Activated CD8-positive, alpha-beta memory T cell treated with anti-CD3 and anti-CD28 coated beads for 36 hours (primary cell): ENCODE measurements at regions not wholly inside any gene's neighbourhood (a gene's known extent, or its start where the extent isn't known, plus 50 kb on each side); places are given as distances from the start of the nearest gene placed in this dataset.

ENCODE experiments used
- CTCF ChIA-PET: fragments of 350-600 bp; sonication (Branson Sonifier 250); formaldehyde crosslinking; loops from one replicate; lab custom pipeline; 2021; ENCODE audit warnings: antibody characterized with exemption; lab: Charles Lee
- POLR2A ChIA-PET: fragments of 350-600 bp; sonication (Branson Sonifier 250); formaldehyde crosslinking; loops from one replicate; lab custom pipeline; 2021; ENCODE audit warnings: antibody characterized with exemption; lab: Charles Lee

GRCh38 chr18:11339188-11339775, 189.9 kb upstream of the PIEZO2 start:
- POLR2A ChIA-PET = no interaction called here
- CTCF ChIA-PET = no interaction called here

DNA sequence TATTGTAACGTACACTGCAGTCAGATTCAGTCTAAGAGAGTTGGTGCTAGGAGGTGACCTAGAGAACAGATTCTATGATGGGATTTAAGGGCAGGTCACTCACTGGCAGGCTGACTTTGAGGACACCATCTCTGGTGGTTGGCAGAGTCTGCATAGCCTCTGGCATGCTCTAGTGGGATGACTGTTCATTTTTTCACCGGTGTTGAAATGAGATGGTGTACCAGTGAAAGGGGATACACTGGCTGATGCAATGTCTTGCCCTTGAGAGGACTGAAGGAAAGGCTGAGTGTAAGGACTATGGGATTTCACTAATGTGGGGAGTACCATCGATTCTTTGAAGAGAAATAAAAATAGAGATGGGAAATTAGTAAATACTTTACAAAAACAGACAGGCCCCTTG, 186.9 kb upstream of the PIEZO2 start:
- POLR2A ChIA-PET = no interaction called here
- CTCF ChIA-PET = no interaction called here

- ChIA-PET CTCF (no interaction called here), POLR2A (no interaction called here)
Observed at GRCh38 chr18:11327391-11328009, 178.1 kb upstream of the PIEZO2 start.

DNA sequence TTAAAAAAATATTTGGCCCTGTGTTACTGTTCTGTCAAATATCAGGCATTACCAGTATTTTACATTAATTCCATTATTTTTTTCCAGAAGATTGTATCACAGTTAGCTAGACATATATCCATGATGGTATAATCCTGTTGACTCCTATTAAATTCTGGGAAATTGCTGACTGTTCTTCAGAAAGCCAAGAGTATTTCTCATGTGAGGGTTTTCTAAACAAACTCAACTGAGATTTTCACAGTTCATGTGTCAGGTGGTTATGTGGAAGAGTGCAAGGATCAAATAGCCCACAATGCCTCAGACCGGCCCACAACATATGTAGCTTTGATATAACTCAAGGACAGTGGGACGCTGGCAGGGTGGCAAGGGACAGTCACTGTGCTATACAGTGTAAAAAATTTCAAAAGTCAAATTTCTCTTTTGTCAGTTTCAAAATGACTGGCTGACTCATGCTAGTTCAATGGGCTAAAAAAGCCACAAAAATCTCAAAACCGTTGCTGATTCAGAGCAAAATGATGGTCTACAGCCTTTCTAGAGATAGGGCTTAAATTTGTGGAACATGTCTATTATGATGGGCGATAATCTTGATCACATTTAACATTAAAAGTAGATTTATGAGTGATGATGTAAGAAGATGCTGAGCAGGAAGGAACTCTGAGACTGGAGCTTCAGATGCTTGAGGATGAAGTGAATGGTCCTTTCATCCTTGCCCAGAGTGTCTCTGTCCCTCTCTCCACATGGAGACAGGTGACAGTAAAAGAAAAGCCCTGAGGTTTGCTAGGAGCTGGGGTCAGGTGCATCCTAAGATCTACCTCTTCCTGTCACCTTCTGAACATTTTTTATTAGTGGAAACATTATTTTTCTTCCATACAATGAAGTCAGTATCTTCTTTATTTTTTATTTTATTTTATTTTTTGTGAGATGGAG, 175.8 kb upstream of the PIEZO2 start:
- CTCF ChIA-PET = no interaction called here
- POLR2A ChIA-PET = no interaction called here

DNA sequence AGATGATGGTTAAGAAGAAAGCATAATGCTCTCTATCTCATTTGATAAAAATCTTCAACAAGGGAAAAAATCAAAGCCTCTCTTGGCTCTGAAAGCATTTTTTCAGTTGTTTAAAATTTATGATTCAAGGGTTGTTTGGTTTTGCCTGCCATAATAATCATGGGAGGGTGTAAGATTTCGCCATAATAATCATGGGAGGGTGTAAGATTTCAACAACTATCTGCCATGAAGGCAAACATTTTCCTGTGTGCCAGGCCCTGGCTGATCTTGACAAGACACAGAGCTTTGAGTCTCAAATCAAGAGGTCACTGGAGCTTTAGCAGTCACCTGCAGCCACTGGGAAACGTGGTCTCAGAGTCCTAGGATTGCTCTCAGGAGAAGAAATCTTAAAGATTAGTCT, 175.1 kb upstream of the PIEZO2 start:
- POLR2A ChIA-PET = no interaction called here

DNA sequence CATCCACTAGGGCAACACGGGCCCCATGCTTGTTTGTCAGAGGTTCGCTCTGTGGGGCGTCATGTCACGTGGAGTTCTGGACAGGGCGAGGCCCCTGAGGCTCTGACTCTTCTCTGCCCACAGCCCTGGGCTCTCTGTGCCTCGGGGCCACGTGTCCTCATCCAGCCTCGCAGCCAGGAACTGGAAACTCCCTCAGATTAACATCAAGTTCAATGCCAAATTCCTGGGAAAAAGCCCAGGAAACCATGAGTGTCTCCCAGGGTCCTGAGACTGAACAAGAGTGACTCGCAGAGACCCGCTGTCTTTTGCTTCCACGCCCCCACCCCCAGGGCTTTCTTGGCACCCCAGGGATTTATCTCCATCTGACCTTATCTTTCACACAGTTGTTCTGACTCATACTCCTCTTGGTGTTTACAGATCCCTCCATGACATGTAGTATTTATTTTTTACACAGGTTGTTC, 174.0 kb upstream of the PIEZO2 start:
- ChIA-PET POLR2A (no interaction called here), CTCF (no interaction called here)

More for the DNA sequence above, 175.1 kb upstream of the PIEZO2 start:
- CTCF ChIA-PET = no interaction called here

GRCh38 chr18:11322716-11323115, 173.3 kb upstream of the PIEZO2 start:
- CTCF ChIA-PET = no interaction called here

DNA sequence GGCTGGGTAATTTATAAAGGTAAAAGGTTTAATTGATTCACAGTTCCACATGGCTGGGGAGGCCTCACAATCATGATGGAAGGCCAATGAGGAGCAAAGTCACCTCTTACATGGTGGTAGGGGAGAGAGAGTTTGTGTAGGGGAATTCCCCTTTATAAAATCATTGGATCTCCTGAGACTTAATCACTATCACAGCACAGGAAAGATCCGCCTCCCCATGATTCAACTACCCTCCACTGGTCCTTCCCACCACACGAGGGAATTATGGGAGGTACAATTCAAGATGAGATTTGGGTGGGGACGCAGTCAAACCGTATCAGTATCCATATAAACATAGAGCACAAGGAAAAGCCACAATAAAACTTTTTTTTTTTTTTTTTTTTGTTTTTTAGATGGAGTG, 172.6 kb upstream of the PIEZO2 start:
- POLR2A ChIA-PET = no interaction called here
- CTCF ChIA-PET = no interaction called here

More at GRCh38 chr18:11322716-11323115, 173.3 kb upstream of the PIEZO2 start:
- POLR2A ChIA-PET = no interaction called here

DNA sequence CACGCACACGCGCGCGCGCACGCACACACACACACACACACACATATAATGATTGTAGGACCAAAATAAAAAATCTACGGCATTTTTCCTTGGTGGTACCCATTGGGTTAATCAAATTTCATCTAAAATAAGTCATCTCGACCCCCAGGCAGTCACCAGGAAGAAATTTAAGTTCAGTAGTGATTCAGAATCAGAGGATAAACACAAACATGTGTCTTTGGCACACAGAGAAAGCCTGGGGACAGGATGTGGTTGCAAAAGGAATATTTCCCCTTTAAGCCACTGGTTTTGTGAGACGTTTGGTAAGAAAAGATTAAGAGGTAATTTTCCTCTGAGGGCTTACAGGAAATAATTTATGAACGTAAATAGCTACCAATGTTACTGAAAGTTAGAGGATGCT, 171.6 kb upstream of the PIEZO2 start:
- ChIA-PET CTCF (no interaction called here), POLR2A (no interaction called here)

DNA sequence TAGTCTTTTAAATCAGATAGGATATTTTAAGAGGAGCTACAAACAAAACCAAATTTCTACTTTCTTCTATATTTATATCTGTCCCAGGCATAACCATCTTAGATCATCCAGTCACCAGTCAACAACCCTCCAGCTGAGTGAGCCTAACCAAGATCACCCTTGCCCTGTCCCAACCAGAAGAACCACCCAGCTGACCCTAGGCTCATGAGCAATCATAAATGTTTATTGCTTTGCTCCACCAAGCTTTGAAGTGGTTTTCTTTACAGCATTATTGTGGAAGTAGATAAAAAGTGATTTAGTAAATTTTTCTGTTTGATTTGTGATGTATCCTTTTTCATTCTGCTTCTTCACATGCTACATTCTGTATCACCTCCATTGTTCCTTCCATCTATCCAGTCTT, 167.2 kb upstream of the PIEZO2 start:
- ChIA-PET CTCF (no interaction called here), POLR2A (no interaction called here)

- ChIA-PET POLR2A (no interaction called here), CTCF (interaction anchor here (1.2 to 1.3 kb wide), 2 partner anchors 208 to 243 kb away, joined by 3 read pairs; no protein-coding TSS in a partner anchor)
Observed at GRCh38 chr18:11310476-11311086, 161.2 kb upstream of the PIEZO2 start.

DNA sequence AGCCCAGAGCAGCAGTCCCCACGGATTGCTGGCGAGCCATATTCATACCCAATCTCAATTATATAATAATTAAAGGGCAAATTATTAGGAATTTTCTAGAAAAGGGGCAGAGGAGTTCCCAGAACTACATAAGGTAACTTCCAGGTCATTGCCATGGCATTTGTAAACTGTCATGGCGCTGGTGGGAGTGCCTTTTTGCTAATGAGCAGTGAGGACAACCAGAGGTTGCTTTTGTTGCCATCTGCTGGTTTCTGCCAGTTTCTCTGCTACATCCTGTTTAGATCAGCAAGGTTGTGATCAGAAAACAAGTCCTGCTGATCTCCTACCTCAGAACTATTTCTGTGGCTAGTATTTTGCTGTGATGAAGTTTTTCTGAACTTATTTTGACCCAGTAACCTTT, 159.8 kb upstream of the PIEZO2 start:
- POLR2A ChIA-PET = no interaction called here
- CTCF ChIA-PET = no interaction called here

DNA sequence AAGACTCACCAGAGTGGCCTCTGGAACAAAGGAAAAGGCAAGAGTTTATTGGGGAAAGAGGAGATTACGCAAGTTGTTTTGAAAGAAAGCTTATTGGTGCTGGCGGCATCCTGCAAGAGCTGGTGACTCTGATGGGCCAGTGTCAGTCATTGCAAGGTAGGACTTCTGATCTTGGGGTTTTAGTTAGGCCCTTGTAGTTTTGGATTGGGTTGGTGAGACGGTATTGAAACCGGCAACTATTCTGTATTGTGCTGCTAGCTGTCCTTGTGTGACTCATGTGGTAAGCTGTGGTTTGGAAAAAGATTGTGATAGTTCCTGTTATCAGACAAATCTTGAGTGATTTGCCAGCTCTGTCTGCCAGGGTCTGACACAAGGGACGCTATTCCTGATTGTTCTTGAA, 159.1 kb upstream of the PIEZO2 start:
- CTCF ChIA-PET = interaction anchor here (0.8 kb wide), 1 partner anchor 248 kb away, joined by 3 read pairs; no protein-coding TSS in a partner anchor

GRCh38 chr18:11307716-11308115, 158.3 kb upstream of the PIEZO2 start:
- ChIA-PET POLR2A (no interaction called here), CTCF (interaction anchor here (0.8 kb wide), 1 partner anchor 248 kb away, joined by 3 read pairs; no protein-coding TSS in a partner anchor)

More for the DNA sequence above, 159.1 kb upstream of the PIEZO2 start:
- POLR2A ChIA-PET = no interaction called here

GRCh38 chr18:11305507-11305906, 156.1 kb upstream of the PIEZO2 start:
- ChIA-PET CTCF (no interaction called here), POLR2A (interaction anchor here (0.6 kb wide), 1 partner anchor 12 kb away, joined by 4 read pairs; no protein-coding TSS in a partner anchor)

DNA sequence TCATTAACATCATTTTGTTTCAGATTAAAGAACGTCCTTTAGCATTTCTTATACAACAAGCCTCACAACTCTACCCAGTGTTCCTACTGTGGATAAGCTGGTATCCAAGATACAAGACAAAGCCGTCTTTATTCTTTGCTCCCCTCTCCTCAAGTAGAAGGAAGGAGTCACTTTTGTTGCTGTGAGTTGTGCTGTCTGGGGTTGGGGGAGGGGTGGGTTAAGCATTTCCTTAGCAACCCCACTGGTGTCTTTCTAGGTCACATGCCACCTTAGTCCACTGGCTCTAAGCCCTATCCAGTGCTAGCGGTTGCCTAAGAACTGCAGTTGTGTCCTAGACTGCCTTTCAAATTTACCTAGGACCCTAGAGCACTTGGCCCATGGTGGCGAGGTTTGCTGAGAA, 155.6 kb upstream of the PIEZO2 start:
- CTCF ChIA-PET = no interaction called here
- POLR2A ChIA-PET = interaction anchor here (0.6 kb wide), 1 partner anchor 11 kb away, joined by 4 read pairs; no protein-coding TSS in a partner anchor

- ChIA-PET CTCF (no interaction called here), POLR2A (no interaction called here)
Observed at GRCh38 chr18:11296946-11297345, 147.6 kb upstream of the PIEZO2 start.

- ChIA-PET CTCF (no interaction called here), POLR2A (interaction anchor here (0.7 kb wide), 1 partner anchor 11 kb away, joined by 4 read pairs; no protein-coding TSS in a partner anchor)
Observed at GRCh38 chr18:11293794-11294193, 144.4 kb upstream of the PIEZO2 start.

DNA sequence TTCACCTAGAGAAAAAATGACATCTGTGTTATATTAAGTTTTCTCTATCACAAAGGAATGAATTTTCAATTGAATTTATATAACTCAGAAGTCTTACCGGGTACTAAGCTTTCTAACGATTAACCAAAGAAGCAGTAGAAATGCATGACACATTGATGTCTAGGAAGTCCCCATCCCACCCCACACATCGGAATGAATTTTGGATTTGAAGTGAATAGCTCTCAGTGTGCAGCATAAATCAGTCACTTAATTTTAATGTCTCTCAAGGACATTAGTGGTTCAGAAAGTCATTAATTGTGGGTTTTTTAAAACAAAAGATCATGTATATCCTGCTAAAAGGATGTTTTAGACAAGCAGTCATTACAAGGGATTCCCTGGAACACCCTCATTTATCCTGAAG, 141.4 kb upstream of the PIEZO2 start:
- ChIA-PET CTCF (no interaction called here), POLR2A (no interaction called here)

GRCh38 chr18:11289248-11289647, 139.9 kb upstream of the PIEZO2 start:
- ChIA-PET POLR2A (no interaction called here), CTCF (no interaction called here)
